HG03558 (cell line): ENCODE measurements at regions not wholly inside any gene's neighbourhood (a gene's known extent, or its start where the extent isn't known, plus 50 kb on each side); places are given as distances from the start of the nearest gene placed in this dataset.
"Not testable (repeated sequence)": the region's sequence is repeated elsewhere in the genome, so short reads cannot be mapped to it uniquely, and the experiment has no call there.

Experiments used
- ATAC-seq: cut with Tn5 transposase; IDR thresholded peaks from one replicate; pipeline ENCODE4 v1.9.1; 2021; ENCODE audit warnings: moderate number of reproducible peaks; ENCODE audit not compliant: unreplicated experiment; ENCODE audit errors: extremely low read depth

GRCh38 chr18:46179306-46179705 lies 75.1 kb downstream of the HAUS1 start:
- no peak for ATAC-seq

DNA sequence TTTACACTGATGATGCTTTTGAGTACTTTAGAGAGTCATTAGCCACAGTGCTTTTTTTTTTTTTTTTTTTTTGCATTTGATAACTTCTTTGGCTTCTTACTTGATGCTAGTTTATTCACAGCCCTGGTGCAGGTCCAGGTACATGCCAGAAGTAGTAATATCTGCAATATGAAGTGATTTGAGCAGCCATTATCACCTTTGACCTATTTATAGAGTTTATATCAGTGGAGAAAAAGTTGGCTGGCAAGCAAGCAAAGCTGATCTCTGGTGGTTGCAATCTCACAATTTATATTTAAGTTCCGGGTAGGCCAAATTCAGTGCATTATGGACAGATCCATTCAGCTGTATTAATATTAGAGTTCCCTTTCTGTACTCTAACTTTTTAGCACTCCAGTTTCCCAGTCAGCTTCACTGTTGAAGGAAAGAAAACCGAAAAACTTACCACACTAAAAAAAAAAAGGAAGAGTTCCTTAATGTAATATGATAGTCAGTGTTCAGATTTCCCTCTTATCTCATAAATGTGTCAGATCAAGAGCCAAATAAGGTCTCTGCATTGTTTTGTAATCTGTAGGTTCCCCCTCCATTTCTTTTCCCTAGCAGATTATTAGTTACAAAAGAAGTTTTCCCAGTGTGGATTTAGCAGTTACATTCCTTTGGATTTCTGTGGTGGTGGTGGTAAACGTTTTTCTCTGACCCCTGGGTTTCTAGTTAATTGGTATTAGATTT lies 78.6 kb downstream of the HAUS1 start:
- ATAC-seq = no peak

- not testable (repeated sequence) for ATAC-seq
These were observed 80.1 kb downstream of the HAUS1 start for GRCh38 chr18:46184296-46184695.

DNA sequence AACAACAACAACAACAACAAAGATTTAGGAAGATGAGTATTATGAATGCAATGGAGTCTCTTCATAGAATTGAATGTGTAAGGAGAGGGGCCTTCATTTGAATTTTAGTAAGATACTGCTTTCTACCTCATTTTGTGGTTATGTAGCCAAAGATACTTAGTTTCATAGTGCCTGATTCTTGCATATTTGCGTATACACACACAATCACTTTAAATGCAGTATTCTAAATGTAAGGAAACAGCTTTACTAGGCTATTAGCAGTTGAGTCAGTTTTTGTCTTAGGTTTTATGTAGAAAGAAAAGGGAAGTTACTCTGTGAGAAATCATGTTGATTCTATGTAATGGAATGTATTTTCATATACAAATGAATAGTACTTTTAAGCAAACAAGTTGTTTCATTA lies 80.5 kb downstream of the HAUS1 start:
- ATAC-seq = no peak

- ATAC-seq = no peak
These were observed 86.5 kb downstream of the HAUS1 start for GRCh38 chr18:46190667-46191066.

- ATAC-seq = no peak
These were observed 92.5 kb downstream of the HAUS1 start for GRCh38 chr18:46196627-46197243.

DNA sequence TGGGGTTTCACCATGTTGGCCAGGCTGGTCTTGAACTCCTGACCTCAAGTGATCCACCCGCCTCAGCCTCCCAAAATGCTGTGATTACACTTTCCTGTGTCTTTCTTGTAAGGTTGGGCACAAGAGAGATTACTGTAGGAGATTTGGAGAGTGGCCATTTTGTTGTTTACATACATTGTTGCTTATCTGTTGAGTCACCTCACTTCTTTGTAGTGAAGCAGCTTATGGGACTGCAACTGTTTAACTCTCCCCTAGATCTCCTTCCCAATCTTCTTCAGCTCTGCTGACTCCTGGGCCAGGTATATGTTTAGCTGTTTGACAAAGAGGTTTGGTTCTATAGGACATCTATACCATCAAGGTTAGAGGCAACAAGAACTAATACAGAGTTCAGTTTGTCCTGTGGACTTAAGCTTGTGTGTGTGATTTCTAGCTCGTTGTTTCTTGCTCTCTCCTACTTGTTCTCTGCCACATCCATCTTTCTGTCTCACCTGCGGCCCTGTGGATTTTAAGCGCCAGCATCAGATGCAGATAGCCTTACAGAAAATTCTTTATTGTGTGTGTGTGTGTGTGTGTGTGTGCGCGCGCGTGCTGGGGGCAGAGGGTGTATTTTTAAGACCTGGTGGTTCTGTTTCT lies 95.4 kb downstream of the HAUS1 start:
- no peak for ATAC-seq

DNA sequence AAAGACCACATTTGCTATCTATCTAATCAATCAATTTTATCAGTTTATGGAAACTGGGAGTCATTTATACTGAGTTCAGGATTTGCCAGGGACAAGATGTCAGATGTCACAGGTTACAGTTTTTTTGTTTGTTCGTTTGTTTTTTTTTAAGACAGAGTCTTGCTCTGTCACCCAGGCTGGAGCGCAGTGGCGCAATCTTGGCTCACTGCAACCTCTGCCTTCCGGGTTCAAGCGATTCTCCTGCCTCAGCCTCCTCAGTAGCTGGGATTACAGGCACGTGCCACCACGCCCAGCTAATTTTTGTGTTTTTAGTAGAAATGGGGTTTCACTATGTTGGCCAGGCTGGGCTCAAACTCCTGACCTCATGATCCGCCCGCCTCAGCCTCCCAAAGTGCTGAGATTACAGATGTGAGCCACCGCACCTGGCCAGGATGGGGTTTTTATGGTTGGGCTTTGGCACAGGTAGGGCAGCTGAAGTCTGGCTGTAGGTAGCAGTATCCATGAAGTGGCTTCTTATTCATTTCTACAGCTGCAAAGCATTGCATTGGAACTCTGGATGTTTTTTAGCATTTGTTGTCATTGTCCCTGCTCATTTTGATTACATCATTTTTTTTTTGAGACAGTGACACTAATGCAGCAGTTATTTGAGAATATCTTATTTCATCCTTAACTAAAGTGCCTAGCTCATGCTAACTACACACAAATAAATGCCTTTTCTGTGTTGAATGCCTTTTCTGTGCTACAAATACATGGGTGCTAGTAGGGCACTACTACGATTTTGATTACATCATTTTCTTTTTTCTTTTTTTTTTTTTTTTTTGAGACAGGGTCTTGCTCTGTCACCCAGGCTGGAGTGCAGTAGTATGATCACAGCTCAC lies 96.2 kb downstream of the HAUS1 start:
- ATAC-seq = not testable (repeated sequence)

GRCh38 chr18:46204143-46204542 lies 100.0 kb downstream of the HAUS1 start:
- ATAC-seq = no peak

GRCh38 chr18:46207985-46208384 lies 103.8 kb downstream of the HAUS1 start:
- no peak for ATAC-seq

- no peak for ATAC-seq
These were observed 105.0 kb downstream of the HAUS1 start for GRCh38 chr18:46209161-46209560.

- ATAC-seq = no peak
These were observed 107.6 kb downstream of the HAUS1 start for GRCh38 chr18:46211816-46212215.

GRCh38 chr18:46212398-46212797 lies 108.2 kb downstream of the HAUS1 start:
- ATAC-seq = no peak

DNA sequence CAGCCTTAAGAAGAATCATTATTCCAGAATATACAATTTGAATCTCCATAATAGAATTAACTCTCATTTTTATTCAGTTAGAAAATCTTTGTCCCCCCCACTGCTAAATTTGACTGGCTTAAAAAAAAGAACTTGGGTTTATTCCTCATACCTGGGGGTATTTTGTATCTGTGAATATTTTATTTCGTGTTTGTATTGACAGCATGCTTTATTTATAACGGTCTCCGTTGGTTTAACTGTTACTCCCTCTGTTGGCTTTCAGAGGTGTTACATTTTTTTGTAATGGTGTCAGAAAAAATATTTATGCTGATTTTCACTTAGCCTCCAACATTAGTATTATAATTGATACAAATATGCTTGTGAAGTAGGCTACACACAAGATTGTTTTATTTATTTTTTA lies 109.1 kb downstream of the HAUS1 start:
- no peak for ATAC-seq

DNA sequence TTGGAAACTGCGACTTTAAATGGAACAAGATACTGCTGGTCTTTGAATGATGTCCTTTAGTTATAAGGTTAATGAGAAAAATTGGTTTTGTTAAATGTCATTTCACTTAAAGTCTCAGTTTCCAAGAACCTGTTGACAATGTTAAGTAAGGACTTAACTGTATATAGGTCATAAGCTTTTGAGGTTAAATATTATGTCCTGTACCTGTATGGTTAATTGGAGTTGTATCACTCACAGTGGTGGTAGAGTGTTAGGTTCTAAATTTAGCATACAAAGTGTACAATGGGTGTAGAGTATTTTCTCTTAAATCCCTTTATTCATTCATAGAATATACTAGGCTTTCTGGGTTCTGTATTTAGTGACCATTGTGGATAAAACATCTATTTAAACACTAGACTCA lies 110.2 kb downstream of the HAUS1 start:
- ATAC-seq = no peak

DNA sequence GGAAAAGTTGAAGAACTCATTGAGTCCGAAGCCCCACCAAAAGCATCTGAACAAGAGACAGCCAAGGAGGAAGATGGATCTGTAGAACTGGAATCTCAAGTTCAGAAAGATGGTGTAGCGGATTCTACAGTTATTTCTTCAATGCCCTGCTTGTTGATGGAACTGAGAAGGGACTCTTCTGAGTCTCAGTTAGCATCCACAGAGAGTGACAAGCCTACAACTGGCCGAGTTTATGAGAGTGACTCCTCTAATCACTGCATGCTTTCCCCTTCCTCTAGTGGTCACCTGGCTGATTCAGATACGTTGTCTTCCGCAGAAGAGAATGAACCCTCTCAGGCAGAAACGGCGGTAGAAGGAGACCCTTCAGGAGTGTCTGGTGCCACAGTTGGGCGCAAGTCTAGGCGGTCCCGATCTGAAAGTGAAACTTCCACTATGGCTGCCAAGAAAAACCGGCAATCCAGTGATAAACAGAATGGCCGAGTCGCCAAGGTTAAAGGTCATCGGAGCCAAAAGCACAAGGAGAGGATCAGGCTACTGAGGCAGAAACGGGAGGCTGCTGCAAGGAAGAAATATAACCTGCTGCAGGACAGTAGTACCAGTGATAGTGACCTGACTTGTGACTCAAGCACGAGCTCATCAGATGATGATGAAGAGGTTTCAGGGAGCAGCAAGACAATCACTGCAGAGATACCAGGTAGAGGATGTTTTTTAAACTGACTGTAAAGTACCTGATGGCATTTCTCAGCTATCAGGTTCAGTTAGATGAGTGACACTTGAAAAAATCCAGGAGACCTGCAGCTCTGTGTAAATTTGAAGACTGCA lies 111.9 kb downstream of the HAUS1 start:
- ATAC-seq = no peak

DNA sequence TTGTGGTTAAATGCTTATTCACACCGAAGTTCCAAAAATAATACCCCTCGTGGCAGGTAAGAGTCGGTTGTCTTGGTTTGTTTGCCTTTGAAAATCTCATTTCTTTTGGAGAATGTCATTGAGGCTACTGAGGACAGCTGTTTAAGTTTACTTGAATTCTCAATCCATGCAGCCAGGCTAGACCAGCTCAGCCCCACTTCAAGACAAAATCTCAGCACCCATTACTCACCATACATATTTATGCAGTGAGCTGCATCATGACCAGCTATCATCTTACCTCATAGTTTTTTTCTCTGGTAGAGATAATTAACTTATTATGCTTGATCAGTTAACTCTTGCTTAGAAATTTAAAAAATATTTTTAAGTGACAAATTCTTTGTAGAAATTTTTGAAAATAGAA lies 115.9 kb downstream of the HAUS1 start:
- ATAC-seq = no peak

DNA sequence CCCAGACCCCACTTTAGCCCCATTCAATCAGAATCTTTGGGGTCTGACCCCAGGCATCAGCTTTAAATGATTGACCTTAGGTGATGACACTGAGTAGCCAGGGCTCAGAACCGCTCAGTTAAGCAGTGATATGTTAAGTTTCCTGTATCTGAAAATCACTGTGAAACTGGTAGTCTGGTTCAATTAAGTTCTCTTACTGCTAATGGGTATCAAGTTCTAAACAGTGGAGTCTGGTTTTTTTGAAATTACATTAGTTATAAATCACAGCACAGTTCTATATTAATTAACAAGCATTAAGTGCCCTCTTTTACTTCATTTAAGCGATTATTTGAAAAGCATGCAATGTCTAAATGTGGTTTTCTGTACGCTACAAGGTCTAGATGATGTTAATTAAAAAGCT lies 117.9 kb downstream of the HAUS1 start:
- ATAC-seq = no peak

DNA sequence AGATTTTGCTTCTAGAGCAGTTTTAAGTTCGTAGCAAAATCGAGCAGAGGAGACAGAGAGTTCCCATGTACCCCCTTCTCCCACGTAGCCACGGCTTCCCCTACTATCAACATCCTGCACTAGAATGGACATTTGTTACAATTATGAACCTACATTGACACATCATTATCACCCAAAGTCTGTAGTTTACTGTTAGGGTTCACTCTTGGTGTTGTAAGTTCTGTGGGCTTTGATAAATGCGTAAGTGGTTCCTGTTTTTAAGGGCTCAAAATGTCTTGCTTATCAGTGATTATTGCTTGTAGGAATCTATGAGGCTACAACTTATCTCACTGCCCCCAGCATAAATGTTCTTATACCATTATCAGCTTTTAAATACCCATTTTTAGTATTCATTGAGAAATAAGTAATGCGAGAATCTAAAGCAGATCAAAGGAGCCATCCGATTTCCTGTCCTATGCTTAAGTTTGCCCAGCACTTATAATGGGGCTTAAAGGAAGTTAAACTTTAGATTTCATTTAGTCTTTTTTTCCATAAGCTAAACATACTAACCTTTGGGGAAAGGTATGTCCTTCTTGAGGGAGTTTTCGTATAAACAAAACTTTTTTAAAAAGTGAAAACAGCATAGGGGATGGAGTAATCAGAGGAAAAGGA lies 118.7 kb downstream of the HAUS1 start:
- ATAC-seq = no peak
